Activated naive CD4-positive, alpha-beta T cell treated with anti-CD3 and anti-CD28 coated beads, Interleukin-2, amount 10 ng/mL, durations not matched to agents 7 days and 5 days (primary cell): ENCODE measurements at regions not wholly inside any gene's neighbourhood (a gene's known extent, or its start where the extent isn't known, plus 50 kb on each side); places are given as distances from the start of the nearest gene placed in this dataset.

ENCODE experiments used
- CTCF ChIA-PET: fragments of 350-600 bp; sonication (Branson Sonifier 250); formaldehyde crosslinking; loops from one replicate; lab custom pipeline; 2021; ENCODE audit warnings: antibody characterized with exemption; lab: Charles Lee
- DNase-seq: peaks from one replicate; pipeline ENCODE4 v3.0.0-alpha.2; 2020
- H3K27ac Mint-ChIP-seq: one replicate; pipeline ENCODE4 v1.8.0; 2021; ENCODE audit warnings: mild to moderate bottlenecking, moderate library complexity, mixed read lengths
- H3K27me3 Mint-ChIP-seq: one replicate; pipeline ENCODE4 v1.8.0; 2021; ENCODE audit warnings: mild to moderate bottlenecking, mixed read lengths
- H3K36me3 Mint-ChIP-seq: one replicate; pipeline ENCODE4 v1.8.0; 2021; ENCODE audit warnings: mixed read lengths
- H3K4me1 Mint-ChIP-seq: one replicate; pipeline ENCODE4 v1.8.0; 2021; ENCODE audit warnings: mixed read lengths
- H3K4me3 Mint-ChIP-seq: one replicate; pipeline ENCODE4 v1.8.0; 2021; ENCODE audit warnings: mild to moderate bottlenecking, moderate library complexity, mixed read lengths
- H3K9me3 Mint-ChIP-seq: one replicate; pipeline ENCODE4 v1.8.0; 2021; ENCODE audit warnings: mixed read lengths

GRCh38 chr4:130574215-130574614 lies 1478.3 kb downstream of the C4orf33 start:
- no peak for DNase-seq
- Mint-ChIP-seq H3K27ac (no peak overlapping the region), H3K9me3 (peaks cover 2% of the 10 kb centered on the region), H3K27me3 (no peaks in the 10 kb centered on the region), H3K36me3 (no peaks in the 10 kb centered on the region), H3K4me1 (no peaks in the 10 kb centered on the region), H3K4me3 (no peak overlapping the region)
- CTCF ChIA-PET, result no interaction called here

- no peak overlapping the region for H3K4me3 Mint-ChIP-seq
- CTCF ChIA-PET, result no interaction called here
- H3K9me3 Mint-ChIP-seq, result peaks cover 2% of the 10 kb centered on the region
- H3K27me3 Mint-ChIP-seq, result no peaks in the 10 kb centered on the region
- H3K36me3 Mint-ChIP-seq, result no peaks in the 10 kb centered on the region
- no peak for DNase-seq
- H3K4me1 Mint-ChIP-seq, result no peaks in the 10 kb centered on the region
- no peak overlapping the region for H3K27ac Mint-ChIP-seq
Observed at GRCh38 chr4:130576218-130576617, 1480.3 kb downstream of the C4orf33 start.

GRCh38 chr4:130591091-130591490 lies 1495.1 kb downstream of the C4orf33 start:
- Mint-ChIP-seq H3K27me3 (no peaks in the 10 kb centered on the region), H3K27ac (no peak overlapping the region), H3K36me3 (no peaks in the 10 kb centered on the region), H3K4me3 (no peak overlapping the region), H3K9me3 (peaks cover 9% of the 10 kb centered on the region), H3K4me1 (no peaks in the 10 kb centered on the region)
- CTCF ChIA-PET, result no interaction called here
- no peak for DNase-seq

- DNase-seq, result no peak
- no peaks in the 10 kb centered on the region for H3K36me3 Mint-ChIP-seq
- no peak overlapping the region for H3K27ac Mint-ChIP-seq
- H3K4me1 Mint-ChIP-seq, result no peaks in the 10 kb centered on the region
- no peaks in the 10 kb centered on the region for H3K27me3 Mint-ChIP-seq
- H3K4me3 Mint-ChIP-seq, result no peak overlapping the region
- CTCF ChIA-PET, result no interaction called here
- H3K9me3 Mint-ChIP-seq, result no peaks in the 10 kb centered on the region
Observed at GRCh38 chr4:130600706-130601105, 1504.8 kb downstream of the C4orf33 start.

- DNase-seq, result no peak
- CTCF ChIA-PET, result no interaction called here
- Mint-ChIP-seq H3K27me3 (no peaks in the 10 kb centered on the region), H3K4me3 (no peak overlapping the region), H3K9me3 (no peaks in the 10 kb centered on the region), H3K27ac (no peak overlapping the region), H3K36me3 (no peaks in the 10 kb centered on the region), H3K4me1 (no peaks in the 10 kb centered on the region)
Observed at GRCh38 chr4:130603043-130603442, 1507.1 kb downstream of the C4orf33 start.

- no peak overlapping the region for H3K27ac Mint-ChIP-seq
- H3K36me3 Mint-ChIP-seq, result no peaks in the 10 kb centered on the region
- no peaks in the 10 kb centered on the region for H3K4me1 Mint-ChIP-seq
- H3K27me3 Mint-ChIP-seq, result no peaks in the 10 kb centered on the region
- no peak overlapping the region for H3K4me3 Mint-ChIP-seq
- peaks cover 1% of the 10 kb centered on the region for H3K9me3 Mint-ChIP-seq
- CTCF ChIA-PET, result no interaction called here
- no peak for DNase-seq
Observed at GRCh38 chr4:130608121-130608520, 1512.2 kb downstream of the C4orf33 start.

- H3K36me3 Mint-ChIP-seq, result no peaks in the 10 kb centered on the region
Observed at GRCh38 chr4:130628531-130628930, 1532.6 kb downstream of the C4orf33 start.

GRCh38 chr4:130632731-130633604 lies 1537.0 kb downstream of the C4orf33 start:
- H3K4me3 Mint-ChIP-seq, result no peak overlapping the region
- H3K27me3 Mint-ChIP-seq, result no peaks in the 10 kb centered on the region
- H3K27ac Mint-ChIP-seq, result no peak overlapping the region
- H3K4me1 Mint-ChIP-seq, result no peaks in the 10 kb centered on the region
- DNase-seq, result no peak
- peaks cover 3% of the 10 kb centered on the region for H3K9me3 Mint-ChIP-seq
- CTCF ChIA-PET, result interaction anchor here (0.6 kb wide), 1 partner anchor 1224 kb away, joined by 3 read pairs; no protein-coding TSS in a partner anchor
- H3K36me3 Mint-ChIP-seq, result no peaks in the 10 kb centered on the region

More at GRCh38 chr4:130628531-130628930, 1532.6 kb downstream of the C4orf33 start:
- Mint-ChIP-seq H3K4me1 (no peaks in the 10 kb centered on the region), H3K9me3 (peaks cover 6% of the 10 kb centered on the region), H3K27me3 (no peaks in the 10 kb centered on the region), H3K4me3 (no peak overlapping the region), H3K27ac (no peak overlapping the region)
- DNase-seq, result no peak
- CTCF ChIA-PET, result no interaction called here

GRCh38 chr4:130636486-130636885 lies 1540.5 kb downstream of the C4orf33 start:
- no peak overlapping the region for H3K4me3 Mint-ChIP-seq
- no peak for DNase-seq
- no peaks in the 10 kb centered on the region for H3K4me1 Mint-ChIP-seq
- H3K27ac Mint-ChIP-seq, result no peak overlapping the region
- H3K36me3 Mint-ChIP-seq, result no peaks in the 10 kb centered on the region
- H3K9me3 Mint-ChIP-seq, result peaks cover 3% of the 10 kb centered on the region
- CTCF ChIA-PET, result no interaction called here
- no peaks in the 10 kb centered on the region for H3K27me3 Mint-ChIP-seq

GRCh38 chr4:130640592-130640991 lies 1544.6 kb downstream of the C4orf33 start:
- H3K4me1 Mint-ChIP-seq, result no peaks in the 10 kb centered on the region
- peaks cover 3% of the 10 kb centered on the region for H3K9me3 Mint-ChIP-seq
- CTCF ChIA-PET, result no interaction called here
- no peak for DNase-seq
- no peak overlapping the region for H3K27ac Mint-ChIP-seq
- no peak overlapping the region for H3K4me3 Mint-ChIP-seq
- H3K36me3 Mint-ChIP-seq, result no peaks in the 10 kb centered on the region
- no peaks in the 10 kb centered on the region for H3K27me3 Mint-ChIP-seq

GRCh38 chr4:130646886-130647285 lies 1550.9 kb downstream of the C4orf33 start:
- no peak for DNase-seq
- Mint-ChIP-seq H3K4me1 (no peaks in the 10 kb centered on the region), H3K4me3 (no peak overlapping the region), H3K9me3 (peaks cover 10% of the 10 kb centered on the region), H3K27me3 (no peaks in the 10 kb centered on the region), H3K27ac (no peak overlapping the region), H3K36me3 (no peaks in the 10 kb centered on the region)
- CTCF ChIA-PET, result no interaction called here

GRCh38 chr4:130648570-130648969 lies 1552.6 kb downstream of the C4orf33 start:
- Mint-ChIP-seq H3K4me1 (no peaks in the 10 kb centered on the region), H3K27ac (no peak overlapping the region), H3K4me3 (no peak overlapping the region), H3K36me3 (no peaks in the 10 kb centered on the region), H3K9me3 (peaks cover 17% of the 10 kb centered on the region), H3K27me3 (no peaks in the 10 kb centered on the region)
- no peak for DNase-seq
- CTCF ChIA-PET, result no interaction called here

- Mint-ChIP-seq H3K4me1 (no peaks in the 10 kb centered on the region), H3K9me3 (peaks cover 16% of the 10 kb centered on the region), H3K4me3 (no peak overlapping the region), H3K36me3 (no peaks in the 10 kb centered on the region), H3K27me3 (no peaks in the 10 kb centered on the region), H3K27ac (no peak overlapping the region)
- DNase-seq, result no peak
- CTCF ChIA-PET, result no interaction called here
Observed at GRCh38 chr4:130653842-130654241, 1557.9 kb downstream of the C4orf33 start.

GRCh38 chr4:130659320-130659719 lies 1563.4 kb downstream of the C4orf33 start:
- Mint-ChIP-seq H3K4me1 (no peaks in the 10 kb centered on the region), H3K9me3 (peaks cover 5% of the 10 kb centered on the region), H3K27me3 (no peaks in the 10 kb centered on the region), H3K27ac (no peak overlapping the region), H3K36me3 (no peaks in the 10 kb centered on the region), H3K4me3 (no peak overlapping the region)
- CTCF ChIA-PET, result no interaction called here
- no peak for DNase-seq

- Mint-ChIP-seq H3K4me3 (no peak overlapping the region), H3K36me3 (no peaks in the 10 kb centered on the region), H3K27me3 (no peaks in the 10 kb centered on the region), H3K9me3 (peaks cover 6% of the 10 kb centered on the region), H3K4me1 (no peaks in the 10 kb centered on the region), H3K27ac (no peak overlapping the region)
- CTCF ChIA-PET, result no interaction called here
- DNase-seq, result no peak
Observed at GRCh38 chr4:130668859-130669258, 1572.9 kb downstream of the C4orf33 start.
